Neural crest cell (in vitro differentiated cells): ENCODE measurements at regions not wholly inside any gene's neighbourhood (a gene's known extent, or its start where the extent isn't known, plus 50 kb on each side); places are given as distances from the start of the nearest gene placed in this dataset.

Experiments
- DNase-seq: peaks from one replicate; pipeline ENCODE4 v3.0.0; 2021; ENCODE audit warnings: low read depth, mixed read lengths, low spot score
- H3K27ac Mint-ChIP-seq: one replicate; pipeline ENCODE4 v1.8.0; 2021; ENCODE audit warnings: mild to moderate bottlenecking, mixed read lengths; ENCODE audit not compliant: unreplicated experiment
- H3K27me3 Mint-ChIP-seq: 2 replicates; pipeline ENCODE4 v1.8.0; 2021; ENCODE audit warnings: low read depth, mild to moderate bottlenecking, mixed read lengths
- H3K36me3 Mint-ChIP-seq: 2 replicates; pipeline ENCODE4 v1.8.0; 2021; ENCODE audit warnings: low read depth, mild to moderate bottlenecking, mixed read lengths
- H3K4me1 Mint-ChIP-seq: 2 replicates; pipeline ENCODE4 v1.8.0; 2021; ENCODE audit warnings: mixed read lengths
- H3K4me3 Mint-ChIP-seq: one replicate; pipeline ENCODE4 v1.8.0; 2021; ENCODE audit warnings: mild to moderate bottlenecking, mixed read lengths
- H3K9me3 Mint-ChIP-seq: 2 replicates; pipeline ENCODE4 v1.8.0; 2021; ENCODE audit warnings: mixed read lengths
- CTCF ChIP-seq: fragments of 200-600 bp; sonication (generic); conservative IDR thresholded peaks from 2 replicates; pipeline ENCODE4 v1.5.0; 2021; ENCODE audit warnings: antibody characterized with exemption, mild to moderate bottlenecking

- Mint-ChIP-seq H3K4me3 (no peak overlapping the region), H3K27me3 (no peaks in the 10 kb centered on the region), H3K36me3 (no peaks in the 10 kb centered on the region), H3K4me1 (no peaks in the 10 kb centered on the region), H3K9me3 (no peaks in the 10 kb centered on the region), H3K27ac (no peak overlapping the region)
- no peak for DNase-seq
- no peak for TF ChIP-seq CTCF
Observed at GRCh38 chr4:179624768-179625181, 2182.5 kb upstream of the AGA start.

- DNase-seq, result no peak
- Mint-ChIP-seq H3K9me3 (no peaks in the 10 kb centered on the region), H3K4me3 (no peak overlapping the region), H3K36me3 (no peaks in the 10 kb centered on the region), H3K27ac (no peak overlapping the region), H3K27me3 (no peaks in the 10 kb centered on the region), H3K4me1 (no peaks in the 10 kb centered on the region)
- no peak for TF ChIP-seq CTCF
Observed at GRCh38 chr4:179625406-179625805, 2183.2 kb upstream of the AGA start.

GRCh38 chr4:179626687-179627086, 2184.4 kb upstream of the AGA start:
- Mint-ChIP-seq H3K4me1 (no peaks in the 10 kb centered on the region), H3K9me3 (no peaks in the 10 kb centered on the region), H3K27ac (no peak overlapping the region), H3K36me3 (no peaks in the 10 kb centered on the region), H3K4me3 (no peak overlapping the region), H3K27me3 (no peaks in the 10 kb centered on the region)
- no peak for DNase-seq
- TF ChIP-seq CTCF, result no peak

- no peak for DNase-seq
- Mint-ChIP-seq H3K9me3 (no peaks in the 10 kb centered on the region), H3K4me1 (no peaks in the 10 kb centered on the region), H3K36me3 (no peaks in the 10 kb centered on the region), H3K27ac (no peak overlapping the region), H3K27me3 (no peaks in the 10 kb centered on the region), H3K4me3 (no peak overlapping the region)
- TF ChIP-seq CTCF, result no peak
Observed at GRCh38 chr4:179631321-179631720, 2189.1 kb upstream of the AGA start.

- H3K27ac Mint-ChIP-seq, result no peak overlapping the region
- no peak for DNase-seq
- no peaks in the 10 kb centered on the region for H3K36me3 Mint-ChIP-seq
- no peak overlapping the region for H3K4me3 Mint-ChIP-seq
- no peaks in the 10 kb centered on the region for H3K4me1 Mint-ChIP-seq
- no peaks in the 10 kb centered on the region for H3K9me3 Mint-ChIP-seq
- TF ChIP-seq CTCF, result no peak
- no peaks in the 10 kb centered on the region for H3K27me3 Mint-ChIP-seq
Observed at GRCh38 chr4:179634862-179635261, 2192.6 kb upstream of the AGA start.

- H3K4me3 Mint-ChIP-seq, result no peak overlapping the region
- no peak for TF ChIP-seq CTCF
- H3K27me3 Mint-ChIP-seq, result no peaks in the 10 kb centered on the region
- no peaks in the 10 kb centered on the region for H3K4me1 Mint-ChIP-seq
- no peaks in the 10 kb centered on the region for H3K36me3 Mint-ChIP-seq
- DNase-seq, result no peak
- no peak overlapping the region for H3K27ac Mint-ChIP-seq
- peaks cover 11% of the 10 kb centered on the region for H3K9me3 Mint-ChIP-seq
Observed at GRCh38 chr4:179662522-179662921, 2220.3 kb upstream of the AGA start.
